ENCODE measurements at regions not wholly inside any gene's neighbourhood (a gene's known extent, or its start where the extent isn't known, plus 50 kb on each side); places are given as distances from the start of the nearest gene placed in this dataset.

GRCh38 chr4:152269448-152270191 is 266.3 kb downstream of the FBXW7 start:
- Histone ChIP-seq H3K4me2 (ENCODE audit: low read depth, low read length) (no peak overlapping the region), H3K27me3 (replicated peaks; ENCODE audit: insufficient read depth, low read length) (no peaks in the 10 kb centered on the region), H3K4me3 (ENCODE audit: low read length) (no peak overlapping the region), H3K9me2 (replicated peaks; ENCODE audit: insufficient read depth, low read length) (no peaks in the 10 kb centered on the region), H3K9me3 (replicated peaks; ENCODE audit: insufficient read depth, low read length) (no peaks in the 10 kb centered on the region), H3K4me1 (ENCODE audit: low read length) (no peaks in the 10 kb centered on the region), H3F3A (ENCODE audit: insufficient read depth, low read length) (no peaks in the 10 kb centered on the region), H3K9ac (ENCODE audit: low read length) (no peak overlapping the region), H3K79me2 (ENCODE audit: low read length) (no peaks in the 10 kb centered on the region), H3K36me3 (replicated peaks; ENCODE audit: insufficient read depth, low read length) (no peaks in the 10 kb centered on the region), H4K20me1 (ENCODE audit: insufficient read depth, low read length) (no peaks in the 10 kb centered on the region), H2AFZ (ENCODE audit: low read length) (no peak overlapping the region), H3K27ac (ENCODE audit: low read length) (no peak overlapping the region)
- DNase-seq = no peak
- TF ChIP-seq EZH2phosphoT487 (IDR thresholded peaks at IDR 0.05; ENCODE audit: low read length) (no peak), EZH2 (optimal IDR thresholded peaks at IDR 0.05; ENCODE audit: low read depth, low read length) (no peak)
- TF ChIP-seq, protein P1, sequence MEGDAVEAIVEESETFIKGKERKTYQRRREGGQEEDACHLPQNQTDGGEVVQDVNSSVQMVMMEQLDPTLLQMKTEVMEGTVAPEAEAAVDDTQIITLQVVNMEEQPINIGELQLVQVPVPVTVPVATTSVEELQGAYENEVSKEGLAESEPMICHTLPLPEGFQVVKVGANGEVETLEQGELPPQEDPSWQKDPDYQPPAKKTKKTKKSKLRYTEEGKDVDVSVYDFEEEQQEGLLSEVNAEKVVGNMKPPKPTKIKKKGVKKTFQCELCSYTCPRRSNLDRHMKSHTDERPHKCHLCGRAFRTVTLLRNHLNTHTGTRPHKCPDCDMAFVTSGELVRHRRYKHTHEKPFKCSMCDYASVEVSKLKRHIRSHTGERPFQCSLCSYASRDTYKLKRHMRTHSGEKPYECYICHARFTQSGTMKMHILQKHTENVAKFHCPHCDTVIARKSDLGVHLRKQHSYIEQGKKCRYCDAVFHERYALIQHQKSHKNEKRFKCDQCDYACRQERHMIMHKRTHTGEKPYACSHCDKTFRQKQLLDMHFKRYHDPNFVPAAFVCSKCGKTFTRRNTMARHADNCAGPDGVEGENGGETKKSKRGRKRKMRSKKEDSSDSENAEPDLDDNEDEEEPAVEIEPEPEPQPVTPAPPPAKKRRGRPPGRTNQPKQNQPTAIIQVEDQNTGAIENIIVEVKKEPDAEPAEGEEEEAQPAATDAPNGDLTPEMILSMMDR (IDR thresholded peaks at IDR 0.05; ENCODE audit: low read length) = no peak

DNA sequence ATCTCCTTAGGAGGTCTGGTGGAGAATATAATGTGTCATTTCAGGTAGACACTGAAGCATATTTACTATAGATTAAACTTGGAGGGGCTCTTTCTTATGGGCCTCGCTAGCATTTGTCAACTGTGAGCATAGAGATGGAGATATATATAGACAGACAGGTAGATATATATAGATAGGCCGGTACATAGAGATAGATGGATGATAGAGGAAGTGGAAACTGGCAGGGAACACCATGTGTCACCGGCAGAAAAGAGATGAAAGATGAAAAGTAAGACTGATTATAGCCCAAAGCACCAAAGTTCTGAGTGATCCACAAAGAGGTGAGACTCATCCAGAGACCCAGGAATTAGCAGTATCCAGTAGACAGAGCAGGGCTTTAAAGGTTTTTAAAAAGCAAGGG is 268.1 kb downstream of the FBXW7 start:
- H3F3A ChIP-seq (ENCODE audit: insufficient read depth, low read length) = no peaks in the 10 kb centered on the region
- no peaks in the 10 kb centered on the region for H3K36me3 ChIP-seq (replicated peaks; ENCODE audit: insufficient read depth, low read length)
- H3K4me2 ChIP-seq (ENCODE audit: low read depth, low read length) = no peak overlapping the region
- no peaks in the 10 kb centered on the region for H3K9me2 ChIP-seq (replicated peaks; ENCODE audit: insufficient read depth, low read length)
- H4K20me1 ChIP-seq (ENCODE audit: insufficient read depth, low read length) = no peaks in the 10 kb centered on the region
- no peaks in the 10 kb centered on the region for H3K4me1 ChIP-seq (ENCODE audit: low read length)
- TF ChIP-seq, protein P1 (IDR thresholded peaks at IDR 0.05; ENCODE audit: low read length) = no peak
- TF ChIP-seq EZH2phosphoT487 (IDR thresholded peaks at IDR 0.05; ENCODE audit: low read length) = no peak
- TF ChIP-seq EZH2 (optimal IDR thresholded peaks at IDR 0.05; ENCODE audit: low read depth, low read length) = no peak
- no peaks in the 10 kb centered on the region for H3K79me2 ChIP-seq (ENCODE audit: low read length)
- H3K9ac ChIP-seq (ENCODE audit: low read length) = no peak overlapping the region
- H3K27ac ChIP-seq (ENCODE audit: low read length) = no peak overlapping the region
- no peak for DNase-seq
- no peaks in the 10 kb centered on the region for H3K9me3 ChIP-seq (replicated peaks; ENCODE audit: insufficient read depth, low read length)
- no peak overlapping the region for H3K4me3 ChIP-seq (ENCODE audit: low read length)
- H3K27me3 ChIP-seq (replicated peaks; ENCODE audit: insufficient read depth, low read length) = no peaks in the 10 kb centered on the region
- no peak overlapping the region for H2AFZ ChIP-seq (ENCODE audit: low read length)

GRCh38 chr4:152266831-152267480 is 268.9 kb downstream of the FBXW7 start:
- no peak for DNase-seq

More at GRCh38 chr4:152266831-152267480, 268.9 kb downstream of the FBXW7 start:
- no peaks in the 10 kb centered on the region for H3K4me1 ChIP-seq (ENCODE audit: low read length)
- no peaks in the 10 kb centered on the region for H4K20me1 ChIP-seq (ENCODE audit: insufficient read depth, low read length)
- no peaks in the 10 kb centered on the region for H3K36me3 ChIP-seq (replicated peaks; ENCODE audit: insufficient read depth, low read length)
- H3K9ac ChIP-seq (ENCODE audit: low read length) = no peak overlapping the region
- no peak overlapping the region for H3K4me3 ChIP-seq (ENCODE audit: low read length)
- H3K9me2 ChIP-seq (replicated peaks; ENCODE audit: insufficient read depth, low read length) = no peaks in the 10 kb centered on the region
- no peaks in the 10 kb centered on the region for H3K27me3 ChIP-seq (replicated peaks; ENCODE audit: insufficient read depth, low read length)
- TF ChIP-seq, protein P1 (IDR thresholded peaks at IDR 0.05; ENCODE audit: low read length) = no peak
- TF ChIP-seq EZH2phosphoT487 (IDR thresholded peaks at IDR 0.05; ENCODE audit: low read length) = no peak
- no peak overlapping the region for H3K27ac ChIP-seq (ENCODE audit: low read length)
- H2AFZ ChIP-seq (ENCODE audit: low read length) = no peak overlapping the region
- no peaks in the 10 kb centered on the region for H3F3A ChIP-seq (ENCODE audit: insufficient read depth, low read length)
- no peaks in the 10 kb centered on the region for H3K79me2 ChIP-seq (ENCODE audit: low read length)
- H3K4me2 ChIP-seq (ENCODE audit: low read depth, low read length) = no peak overlapping the region
- no peaks in the 10 kb centered on the region for H3K9me3 ChIP-seq (replicated peaks; ENCODE audit: insufficient read depth, low read length)
